ENCODE measurements at regions not wholly inside any gene's neighbourhood (a gene's known extent, or its start where the extent isn't known, plus 50 kb on each side); places are given as distances from the start of the nearest gene placed in this dataset.

GRCh38 chr22:47567126-47568090 lies 805.0 kb downstream of the TBC1D22A start:
- Histone ChIP-seq H3K4me1 (ENCODE audit: insufficient read depth, low read length) (no peaks in the 10 kb centered on the region), H3F3A (ENCODE audit: low read length, unreplicated experiment) (no peaks in the 10 kb centered on the region), H4K20me1 (ENCODE audit: low read length) (no peaks in the 10 kb centered on the region), H3K9me2 (replicated peaks; ENCODE audit: low read length) (no peaks in the 10 kb centered on the region), H3K27me3 (ENCODE audit: low read length) (no peaks in the 10 kb centered on the region), H3K36me3 (ENCODE audit: low read depth, low read length) (no peaks in the 10 kb centered on the region), H3K9ac (ENCODE audit: low read length) (no peak overlapping the region), H3K27ac (ENCODE audit: low read length) (no peak overlapping the region), H2AFZ (ENCODE audit: low read length) (no peak overlapping the region), H3K4me3 (ENCODE audit: low read length) (no peak overlapping the region), H3K79me2 (ENCODE audit: low read length) (no peaks in the 10 kb centered on the region), H3K9me3 (ENCODE audit: low read length) (no peaks in the 10 kb centered on the region), H3K4me2 (ENCODE audit: low read length) (no peak overlapping the region)
- DNase-seq (no peak), ATAC-seq (no peak)
- CTCF ChIA-PET, result no interaction called here
- intact Hi-C loops (cut with micrococcal nuclease), result no loop called here
- POLR2A ChIA-PET (ENCODE audit: unreplicated experiment), result no interaction called here
- BruUV-seq (replicated peaks), result no TSS peak
- TF ChIP-seq CTCF (conservative IDR thresholded peaks at IDR 0.05; ENCODE audit: low read depth, low read length), result no peak
- TF ChIP-seq EZH2phosphoT487 (IDR thresholded peaks at IDR 0.05; ENCODE audit: borderline replicate concordance, low read length), result no peak
- TF ChIP-seq EZH2 (IDR thresholded peaks at IDR 0.05; ENCODE audit: low read length, unreplicated experiment), result no peak

DNA sequence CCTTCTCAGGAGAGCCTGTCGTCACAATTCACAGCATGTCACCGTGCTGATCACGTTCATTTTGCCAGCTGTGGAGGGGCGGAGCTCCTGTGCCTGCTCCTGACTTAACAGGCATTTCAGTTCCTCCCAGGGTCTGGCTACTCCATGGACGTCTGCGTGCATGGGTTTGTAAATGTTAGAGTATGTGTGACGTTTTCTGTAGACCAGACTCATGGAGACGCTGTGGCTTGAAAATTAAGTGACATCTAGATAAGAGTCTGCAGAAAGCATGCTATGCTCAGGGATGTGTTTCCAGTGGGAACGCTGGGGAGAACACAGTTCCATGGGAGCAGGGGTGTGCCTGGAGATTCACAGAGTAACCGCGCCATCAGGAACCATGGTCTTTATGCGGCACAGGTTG lies 804.0 kb downstream of the TBC1D22A start:
- no peaks in the 10 kb centered on the region for H4K20me1 ChIP-seq (ENCODE audit: low read length)
- TF ChIP-seq CTCF (conservative IDR thresholded peaks at IDR 0.05; ENCODE audit: low read depth, low read length) (no peak), EZH2 (IDR thresholded peaks at IDR 0.05; ENCODE audit: low read length, unreplicated experiment) (no peak), EZH2phosphoT487 (IDR thresholded peaks at IDR 0.05; ENCODE audit: borderline replicate concordance, low read length) (no peak)
- no peaks in the 10 kb centered on the region for H3K9me2 ChIP-seq (replicated peaks; ENCODE audit: low read length)
- no peaks in the 10 kb centered on the region for H3F3A ChIP-seq (ENCODE audit: low read length, unreplicated experiment)
- ATAC-seq, result no peak
- H3K79me2 ChIP-seq (ENCODE audit: low read length), result no peaks in the 10 kb centered on the region
- H3K9me3 ChIP-seq (ENCODE audit: low read length), result no peaks in the 10 kb centered on the region
- POLR2A ChIA-PET (ENCODE audit: unreplicated experiment), result no interaction called here
- H3K9ac ChIP-seq (ENCODE audit: low read length), result no peak overlapping the region
- no peak overlapping the region for H2AFZ ChIP-seq (ENCODE audit: low read length)
- CTCF ChIA-PET, result no interaction called here
- DNase-seq, result no peak
- no peaks in the 10 kb centered on the region for H3K36me3 ChIP-seq (ENCODE audit: low read depth, low read length)
- intact Hi-C loops (cut with micrococcal nuclease), result no loop called here
- H3K27me3 ChIP-seq (ENCODE audit: low read length), result no peaks in the 10 kb centered on the region
- H3K4me1 ChIP-seq (ENCODE audit: insufficient read depth, low read length), result no peaks in the 10 kb centered on the region
- no peak overlapping the region for H3K4me2 ChIP-seq (ENCODE audit: low read length)
- H3K27ac ChIP-seq (ENCODE audit: low read length), result no peak overlapping the region
- no peak overlapping the region for H3K4me3 ChIP-seq (ENCODE audit: low read length)
- no TSS peak for BruUV-seq (replicated peaks)

DNA sequence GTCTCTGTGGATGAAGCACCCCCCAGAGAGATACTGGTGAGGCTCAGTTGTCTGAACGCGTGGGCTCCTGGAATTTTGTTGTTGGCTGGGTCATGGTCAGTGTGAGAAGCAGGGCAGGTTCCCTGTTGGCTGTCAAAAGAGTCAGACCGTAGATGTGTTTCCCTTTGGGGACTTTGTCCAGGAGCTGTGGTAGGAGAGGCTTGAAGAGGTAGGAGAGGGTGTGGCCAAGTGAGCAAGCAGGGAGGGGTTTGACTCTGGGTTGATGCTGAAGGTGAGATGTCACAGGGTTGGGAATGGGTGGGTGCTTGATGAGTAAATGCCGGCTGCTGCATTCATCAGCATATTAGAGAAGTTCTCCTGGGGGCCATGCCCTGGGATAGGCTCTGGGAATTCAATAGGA lies 803.2 kb downstream of the TBC1D22A start:
- H3K9ac ChIP-seq (ENCODE audit: low read length), result no peak overlapping the region
- intact Hi-C loops (cut with micrococcal nuclease), result no loop called here
- ChIA-PET POLR2A (ENCODE audit: unreplicated experiment) (no interaction called here), CTCF (no interaction called here)
- no peak overlapping the region for H3K4me2 ChIP-seq (ENCODE audit: low read length)
- no peaks in the 10 kb centered on the region for H3F3A ChIP-seq (ENCODE audit: low read length, unreplicated experiment)
- no peaks in the 10 kb centered on the region for H3K36me3 ChIP-seq (ENCODE audit: low read depth, low read length)
- H3K9me3 ChIP-seq (ENCODE audit: low read length), result no peaks in the 10 kb centered on the region
- no peaks in the 10 kb centered on the region for H3K79me2 ChIP-seq (ENCODE audit: low read length)
- no peaks in the 10 kb centered on the region for H3K27me3 ChIP-seq (ENCODE audit: low read length)
- ATAC-seq (no peak), DNase-seq (no peak)
- no TSS peak for BruUV-seq (replicated peaks)
- H3K27ac ChIP-seq (ENCODE audit: low read length), result no peak overlapping the region
- no peaks in the 10 kb centered on the region for H4K20me1 ChIP-seq (ENCODE audit: low read length)
- H2AFZ ChIP-seq (ENCODE audit: low read length), result no peak overlapping the region
- no peak for TF ChIP-seq EZH2 (IDR thresholded peaks at IDR 0.05; ENCODE audit: low read length, unreplicated experiment)
- H3K9me2 ChIP-seq (replicated peaks; ENCODE audit: low read length), result no peaks in the 10 kb centered on the region
- no peak overlapping the region for H3K4me3 ChIP-seq (ENCODE audit: low read length)
- H3K4me1 ChIP-seq (ENCODE audit: insufficient read depth, low read length), result no peaks in the 10 kb centered on the region

All from PC-3 (cell line).